SK-N-SH (cell line): ENCODE measurements at regions not wholly inside any gene's neighbourhood (a gene's known extent, or its start where the extent isn't known, plus 50 kb on each side); places are given as distances from the start of the nearest gene placed in this dataset.

Experiments used
- CTCF ChIP-seq: fragments of 200-600 bp; sonication (generic); IDR thresholded peaks from 2 replicates; pipeline ENCODE4 v1.6.1; 2017; ENCODE audit warnings: antibody characterized with exemption, mild to moderate bottlenecking, moderate library complexity
- EP300 ChIP-seq, 2 experiments: IDR thresholded peaks; 2 replicates each; pipeline versions ENCODE4 v1.4.0 to v1.6.1; 2012; ENCODE audit warnings: borderline replicate concordance in 1 of 2, low read depth in 1 of 2, low read length in 1 of 2
- EZH2phosphoT487 ChIP-seq: fragments of 200-600 bp; sonication (generic); IDR thresholded peaks from 2 replicates; pipeline ENCODE4 v1.6.1; 2017; ENCODE audit warnings: low read depth, mixed run types, mild to moderate bottlenecking, antibody characterized with exemption, moderate library complexity, borderline replicate concordance
- GABPA ChIP-seq: IDR thresholded peaks from 2 replicates; pipeline ENCODE4 v1.4.0; 2012; ENCODE audit warnings: low read depth, mild to moderate bottlenecking
- NFIC ChIP-seq: IDR thresholded peaks from 2 replicates; pipeline ENCODE4 v1.4.0; 2012; ENCODE audit warnings: borderline replicate concordance
- POLR2AphosphoS5 ChIP-seq: IDR thresholded peaks from 2 replicates; pipeline ENCODE4 v1.6.1; 2012; ENCODE audit warnings: low read depth, low read length
- TCF12 ChIP-seq: IDR thresholded peaks from 2 replicates; pipeline ENCODE4 v1.4.0; 2012
- YY1 ChIP-seq: IDR thresholded peaks from 2 replicates; pipeline ENCODE4 v1.4.0; 2012; ENCODE audit warnings: low read depth, mild to moderate bottlenecking

- no peak for TF ChIP-seq CTCF
- TF ChIP-seq YY1 = no peak
- TF ChIP-seq POLR2AphosphoS5 = no peak
- TF ChIP-seq EZH2phosphoT487 = no peak
- no peak for TF ChIP-seq GABPA
- no peak for TF ChIP-seq NFIC
- TF ChIP-seq EP300 (IDR thresholded peaks at IDR 0.05; ENCODE audit: borderline replicate concordance in 1 of 2, low read depth in 1 of 2, low read length in 1 of 2) = no peak
- TF ChIP-seq TCF12 = no peak
These were observed 64.8 kb upstream of the IFNE start for GRCh38 chr9:21546949-21547348.
